Retinal pigment epithelial cell (primary cell): ENCODE measurements at regions not wholly inside any gene's neighbourhood (a gene's known extent, or its start where the extent isn't known, plus 50 kb on each side); places are given as distances from the start of the nearest gene placed in this dataset.
"Not testable (repeated sequence)": the region's sequence is repeated elsewhere in the genome, so short reads cannot be mapped to it uniquely, and the experiment has no call there.

Experiments used
- DNase-seq: peaks from one replicate; pipeline ENCODE4 v3.0.0-alpha.2; 2010; ENCODE audit warnings: low read depth
- H3K4me3 ChIP-seq: 2 replicates; pipeline ENCODE4 v1.5.1; 2011; ENCODE audit warnings: mild to moderate bottlenecking, low read length, control low read depth, moderate library complexity
- TF ChIP-seq, protein P1 (sequence below): conservative IDR thresholded peaks from 2 replicates; pipeline ENCODE4 v1.5.1; 2011; ENCODE audit warnings: low read depth, low read length, control low read depth, inconsistent platforms

DNA sequence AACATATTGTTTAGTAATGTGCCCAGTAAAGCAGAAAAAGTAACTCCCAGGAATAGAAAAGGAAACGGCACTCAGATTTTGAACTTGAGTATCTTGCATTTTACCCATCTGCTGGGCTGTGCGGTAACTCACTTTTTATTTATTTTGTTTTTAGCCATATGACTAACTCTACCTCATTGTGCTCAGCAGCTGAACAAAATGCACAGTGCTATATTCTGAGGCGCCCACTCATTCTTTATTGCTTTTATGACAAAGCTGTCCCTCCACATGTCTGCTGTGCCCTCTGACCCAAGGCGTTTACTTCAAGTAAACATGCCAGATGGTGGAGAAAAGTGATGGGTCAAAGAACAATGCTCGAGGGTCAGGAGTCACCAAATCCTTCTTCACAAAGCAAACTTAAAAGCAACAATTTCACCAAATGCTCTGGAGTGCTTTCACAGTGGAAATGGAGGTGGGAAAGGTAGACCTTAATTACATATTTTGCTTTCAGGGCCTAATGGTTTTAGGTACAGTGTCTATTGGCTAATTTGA is 215.2 kb upstream of the ELAVL2 start:
- TF ChIP-seq, protein P1, sequence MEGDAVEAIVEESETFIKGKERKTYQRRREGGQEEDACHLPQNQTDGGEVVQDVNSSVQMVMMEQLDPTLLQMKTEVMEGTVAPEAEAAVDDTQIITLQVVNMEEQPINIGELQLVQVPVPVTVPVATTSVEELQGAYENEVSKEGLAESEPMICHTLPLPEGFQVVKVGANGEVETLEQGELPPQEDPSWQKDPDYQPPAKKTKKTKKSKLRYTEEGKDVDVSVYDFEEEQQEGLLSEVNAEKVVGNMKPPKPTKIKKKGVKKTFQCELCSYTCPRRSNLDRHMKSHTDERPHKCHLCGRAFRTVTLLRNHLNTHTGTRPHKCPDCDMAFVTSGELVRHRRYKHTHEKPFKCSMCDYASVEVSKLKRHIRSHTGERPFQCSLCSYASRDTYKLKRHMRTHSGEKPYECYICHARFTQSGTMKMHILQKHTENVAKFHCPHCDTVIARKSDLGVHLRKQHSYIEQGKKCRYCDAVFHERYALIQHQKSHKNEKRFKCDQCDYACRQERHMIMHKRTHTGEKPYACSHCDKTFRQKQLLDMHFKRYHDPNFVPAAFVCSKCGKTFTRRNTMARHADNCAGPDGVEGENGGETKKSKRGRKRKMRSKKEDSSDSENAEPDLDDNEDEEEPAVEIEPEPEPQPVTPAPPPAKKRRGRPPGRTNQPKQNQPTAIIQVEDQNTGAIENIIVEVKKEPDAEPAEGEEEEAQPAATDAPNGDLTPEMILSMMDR, result no peak
- no peak overlapping the region for H3K4me3 ChIP-seq
- no peak for DNase-seq

DNA sequence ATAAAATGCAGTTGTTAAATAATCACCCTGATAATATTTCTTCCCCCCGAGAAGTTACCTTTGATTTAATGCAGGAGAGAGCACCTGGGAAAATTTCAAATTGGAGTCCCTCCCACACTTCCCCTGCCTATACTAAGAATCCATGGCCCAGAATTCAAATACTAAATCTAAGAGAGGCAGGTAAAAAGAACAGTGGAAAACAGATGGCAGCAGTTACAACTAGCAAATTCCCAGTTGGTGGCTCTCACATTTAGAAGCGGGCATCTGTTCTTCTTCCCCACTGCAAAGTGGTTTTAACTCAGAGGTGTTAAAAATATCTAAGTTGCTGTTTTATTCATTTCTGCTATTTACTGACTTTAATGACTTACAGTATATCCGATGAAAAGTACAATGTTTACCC is 210.4 kb upstream of the ELAVL2 start:
- H3K4me3 ChIP-seq, result no peak overlapping the region
- no peak for DNase-seq
- TF ChIP-seq, protein P1, result no peak

DNA sequence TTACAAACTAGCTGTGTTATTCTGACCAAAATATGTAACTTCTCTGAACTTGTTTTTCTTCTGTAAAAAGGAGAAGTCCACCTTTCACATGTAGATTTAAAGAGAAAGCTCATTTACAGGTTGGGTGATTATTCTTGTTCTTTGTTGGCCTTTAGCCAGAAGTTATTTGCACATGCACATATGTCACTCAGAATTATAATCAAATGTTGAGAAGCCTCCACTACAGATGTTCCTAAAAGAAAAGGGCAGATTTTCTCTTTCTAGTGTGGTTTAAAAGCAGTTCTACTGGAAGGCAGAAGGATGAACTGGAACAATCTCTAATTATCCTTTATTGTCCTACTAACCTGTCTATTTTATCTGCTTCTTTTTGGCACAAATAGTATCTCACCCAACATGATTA is 209.8 kb upstream of the ELAVL2 start:
- DNase-seq, result no peak

DNA sequence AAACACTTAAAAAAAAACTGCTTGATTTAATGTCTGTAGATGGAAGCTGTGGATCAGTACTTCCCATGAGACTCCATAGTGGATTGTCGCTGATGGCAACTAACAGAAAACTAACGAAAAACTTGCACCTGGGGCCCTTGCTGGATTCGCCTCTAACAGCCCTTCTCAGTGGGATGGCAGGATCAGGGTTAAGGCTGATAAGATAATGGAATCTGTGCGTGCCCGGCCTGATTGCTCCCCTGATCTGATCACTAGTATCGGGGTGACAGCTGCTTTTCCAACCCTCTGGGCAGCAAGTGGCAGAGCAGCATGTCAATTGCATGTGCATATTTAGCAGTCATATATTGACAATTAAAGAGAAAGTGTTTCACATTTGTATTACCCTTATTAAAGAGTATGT is 185.8 kb upstream of the ELAVL2 start:
- H3K4me3 ChIP-seq, result no peak overlapping the region
- TF ChIP-seq, protein P1, result no peak
- no peak for DNase-seq

More for the DNA sequence above, 209.8 kb upstream of the ELAVL2 start:
- no peak overlapping the region for H3K4me3 ChIP-seq
- TF ChIP-seq, protein P1, result no peak

DNA sequence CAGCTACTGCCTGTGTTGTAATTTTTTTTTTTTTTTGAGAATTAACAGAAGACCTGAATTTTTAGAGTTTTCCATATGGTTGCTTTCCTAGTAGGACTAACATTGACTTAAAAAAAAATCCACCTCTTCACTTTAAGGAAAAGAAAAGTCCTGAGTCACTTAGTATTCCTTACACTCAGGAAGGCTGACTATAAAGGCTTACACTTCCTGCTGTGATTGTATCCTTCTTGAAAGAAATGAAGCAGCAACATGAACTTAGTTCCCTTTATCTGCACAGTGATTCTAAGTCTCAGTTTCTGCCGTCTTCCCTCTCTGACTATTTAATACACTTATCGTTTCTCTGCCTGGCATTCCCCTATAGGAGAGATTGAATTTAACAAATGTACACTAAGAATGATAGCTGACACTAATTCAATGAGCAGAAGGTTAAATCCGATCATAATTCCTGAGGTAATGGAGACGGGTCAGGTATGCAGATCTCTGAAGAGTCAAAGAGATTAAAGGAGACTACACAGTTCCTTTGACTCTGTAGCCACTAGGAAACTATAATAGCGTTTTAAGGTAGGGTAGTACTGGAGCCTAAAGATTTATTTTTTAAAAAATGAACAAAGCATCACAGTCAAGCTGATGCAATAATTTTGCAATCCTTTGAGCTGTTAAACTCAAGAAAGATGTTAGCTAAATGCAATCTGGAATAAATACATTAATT is 185.1 kb upstream of the ELAVL2 start:
- TF ChIP-seq, protein P1, result no peak
- H3K4me3 ChIP-seq, result no peak overlapping the region
- no peak for DNase-seq

DNA sequence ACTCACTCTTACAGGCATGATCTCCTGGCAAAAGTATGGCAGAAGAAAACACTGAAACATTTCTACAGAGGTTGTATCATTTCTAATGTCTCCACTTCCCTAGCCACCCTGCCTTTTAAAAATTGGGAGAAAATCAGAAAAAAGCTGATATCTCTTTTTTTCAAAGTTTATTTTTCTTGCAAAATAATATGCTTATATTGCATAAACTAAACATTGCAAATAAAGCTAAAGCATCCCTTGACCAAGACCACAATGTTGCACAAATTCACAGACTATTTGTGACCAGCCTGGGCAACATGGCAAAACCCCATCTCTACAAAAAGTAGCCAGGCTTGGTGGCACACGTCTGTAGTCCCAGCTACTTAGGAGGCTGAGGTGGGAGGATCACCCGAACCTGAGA is 183.3 kb upstream of the ELAVL2 start:
- no peak overlapping the region for H3K4me3 ChIP-seq
- TF ChIP-seq, protein P1, result no peak
- DNase-seq, result no peak

DNA sequence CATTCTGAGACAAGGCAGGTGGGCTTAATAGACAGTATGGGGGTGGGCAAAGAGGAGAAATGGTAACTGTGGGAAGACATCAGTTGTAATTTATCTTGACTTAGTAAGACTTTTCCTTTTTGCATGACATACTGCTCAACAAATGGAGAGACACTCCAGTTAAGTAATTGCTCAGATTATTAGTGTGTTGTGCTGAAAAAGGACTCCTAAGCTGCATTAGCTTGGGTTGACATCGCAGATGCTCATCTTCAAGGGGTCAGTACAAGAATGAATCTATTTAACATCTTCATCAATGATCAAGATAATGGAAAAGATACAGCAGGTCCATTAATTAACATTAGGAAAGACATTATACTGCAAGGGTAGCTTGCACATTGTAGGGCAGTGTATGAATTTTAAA is 181.1 kb upstream of the ELAVL2 start:
- TF ChIP-seq, protein P1, result no peak
- DNase-seq, result no peak
- H3K4me3 ChIP-seq, result no peak overlapping the region

DNA sequence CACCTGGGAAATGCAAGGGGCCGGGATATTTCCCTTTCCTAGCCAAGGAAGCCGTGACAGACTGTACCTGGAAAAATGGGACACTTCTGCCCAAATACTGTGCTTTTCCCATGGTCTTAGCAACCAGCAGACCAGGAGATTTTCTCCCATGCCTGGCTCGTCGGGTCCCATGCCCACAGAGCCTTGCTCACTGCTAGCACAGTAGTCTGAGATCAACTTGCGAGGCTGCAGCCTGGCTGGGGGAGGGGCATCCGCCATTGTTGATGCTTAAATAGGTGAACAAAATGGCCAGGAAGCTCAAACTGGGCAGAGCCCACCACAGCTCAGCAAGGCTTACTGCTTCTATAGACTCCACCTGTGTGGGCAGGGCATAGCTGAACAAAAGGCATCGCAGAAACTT is 165.8 kb upstream of the ELAVL2 start:
- not testable (repeated sequence) for H3K4me3 ChIP-seq, DNase-seq
